ENCODE measurements at regions not wholly inside any gene's neighbourhood (a gene's known extent, or its start where the extent isn't known, plus 50 kb on each side); places are given as distances from the start of the nearest gene placed in this dataset.

DNA sequence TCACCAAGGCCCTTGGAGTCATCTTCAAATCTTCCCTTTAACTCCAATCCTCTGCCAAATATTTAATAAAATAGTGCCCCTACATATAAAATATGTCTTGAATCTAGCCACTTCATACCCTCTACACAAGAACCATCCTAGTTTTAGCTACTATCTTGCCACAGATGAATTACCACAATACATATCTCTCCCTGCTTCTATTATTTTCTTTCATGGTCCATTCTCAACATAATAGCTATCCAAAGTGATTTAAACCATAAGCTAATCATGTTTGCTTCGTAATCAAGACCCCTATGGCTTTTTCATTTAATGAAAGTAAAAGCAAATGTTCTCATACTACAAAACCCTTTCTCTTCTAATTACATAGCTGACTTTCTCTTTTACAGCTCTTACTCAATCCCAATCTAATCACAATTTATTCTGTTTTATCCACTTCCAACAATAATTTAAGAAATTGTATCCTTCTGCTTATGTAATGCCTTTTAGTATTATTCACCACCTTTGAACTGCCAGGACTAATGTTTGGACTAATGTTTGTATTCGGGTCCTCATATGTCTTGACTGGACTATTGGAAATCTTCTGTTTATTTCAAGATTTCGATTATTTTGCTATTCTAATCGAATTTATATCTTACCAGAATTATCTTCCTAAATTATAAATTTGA is 412.0 kb downstream of the SLITRK1 start:
- Histone ChIP-seq H3K4me3 (ENCODE audit: low read depth, low read length) (no peak overlapping the region), H3K36me3 (ENCODE audit: control insufficient read depth in 2 of 2, insufficient read depth in 1 of 2, low read length in 2 of 2) (no peaks in the 10 kb centered on the region), H3K27ac (ENCODE audit: extremely low read depth, low read depth, low read length) (no peak overlapping the region), H3K9me3 (ENCODE audit: control insufficient read depth, insufficient read depth, low read depth, low read length) (no peaks in the 10 kb centered on the region), H3K4me1 (ENCODE audit: control insufficient read depth, insufficient read depth, low read length) (no peaks in the 10 kb centered on the region)
- CTCF ChIA-PET = interaction anchor here (0.6 kb wide), 1 partner anchor 176 kb away, joined by 3 read pairs; no protein-coding TSS in a partner anchor
- no peak for TF ChIP-seq ZBTB11 (tag by site-specific recombination; conservative IDR thresholded peaks at IDR 0.05; ENCODE audit: low read depth)
- no peak for TF ChIP-seq ZNF837 (tag by site-specific recombination; IDR thresholded peaks at IDR 0.05)
- no peak for TF ChIP-seq REST (tag by site-specific recombination; IDR thresholded peaks at IDR 0.05)
- no peak for TF ChIP-seq GFI1B (tag by site-specific recombination; IDR thresholded peaks at IDR 0.05)
- no peak for TF ChIP-seq ZEB2 (tag by site-specific recombination; IDR thresholded peaks at IDR 0.05)
- TF ChIP-seq, protein P1, sequence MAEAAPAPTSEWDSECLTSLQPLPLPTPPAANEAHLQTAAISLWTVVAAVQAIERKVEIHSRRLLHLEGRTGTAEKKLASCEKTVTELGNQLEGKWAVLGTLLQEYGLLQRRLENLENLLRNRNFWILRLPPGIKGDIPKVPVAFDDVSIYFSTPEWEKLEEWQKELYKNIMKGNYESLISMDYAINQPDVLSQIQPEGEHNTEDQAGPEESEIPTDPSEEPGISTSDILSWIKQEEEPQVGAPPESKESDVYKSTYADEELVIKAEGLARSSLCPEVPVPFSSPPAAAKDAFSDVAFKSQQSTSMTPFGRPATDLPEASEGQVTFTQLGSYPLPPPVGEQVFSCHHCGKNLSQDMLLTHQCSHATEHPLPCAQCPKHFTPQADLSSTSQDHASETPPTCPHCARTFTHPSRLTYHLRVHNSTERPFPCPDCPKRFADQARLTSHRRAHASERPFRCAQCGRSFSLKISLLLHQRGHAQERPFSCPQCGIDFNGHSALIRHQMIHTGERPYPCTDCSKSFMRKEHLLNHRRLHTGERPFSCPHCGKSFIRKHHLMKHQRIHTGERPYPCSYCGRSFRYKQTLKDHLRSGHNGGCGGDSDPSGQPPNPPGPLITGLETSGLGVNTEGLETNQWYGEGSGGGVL (tag by site-specific recombination; IDR thresholded peaks at IDR 0.05) = no peak
- TF ChIP-seq, protein P2, sequence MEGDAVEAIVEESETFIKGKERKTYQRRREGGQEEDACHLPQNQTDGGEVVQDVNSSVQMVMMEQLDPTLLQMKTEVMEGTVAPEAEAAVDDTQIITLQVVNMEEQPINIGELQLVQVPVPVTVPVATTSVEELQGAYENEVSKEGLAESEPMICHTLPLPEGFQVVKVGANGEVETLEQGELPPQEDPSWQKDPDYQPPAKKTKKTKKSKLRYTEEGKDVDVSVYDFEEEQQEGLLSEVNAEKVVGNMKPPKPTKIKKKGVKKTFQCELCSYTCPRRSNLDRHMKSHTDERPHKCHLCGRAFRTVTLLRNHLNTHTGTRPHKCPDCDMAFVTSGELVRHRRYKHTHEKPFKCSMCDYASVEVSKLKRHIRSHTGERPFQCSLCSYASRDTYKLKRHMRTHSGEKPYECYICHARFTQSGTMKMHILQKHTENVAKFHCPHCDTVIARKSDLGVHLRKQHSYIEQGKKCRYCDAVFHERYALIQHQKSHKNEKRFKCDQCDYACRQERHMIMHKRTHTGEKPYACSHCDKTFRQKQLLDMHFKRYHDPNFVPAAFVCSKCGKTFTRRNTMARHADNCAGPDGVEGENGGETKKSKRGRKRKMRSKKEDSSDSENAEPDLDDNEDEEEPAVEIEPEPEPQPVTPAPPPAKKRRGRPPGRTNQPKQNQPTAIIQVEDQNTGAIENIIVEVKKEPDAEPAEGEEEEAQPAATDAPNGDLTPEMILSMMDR (tag by site-specific recombination; IDR thresholded peaks at IDR 0.05) = no peak
- TF ChIP-seq ZNF148 (tag by site-specific recombination; IDR thresholded peaks at IDR 0.05; ENCODE audit: borderline replicate concordance) = no peak
- no peak for TF ChIP-seq WT1 (tag by site-specific recombination; IDR thresholded peaks at IDR 0.05)
- TF ChIP-seq ZNF654 (tag by site-specific recombination; IDR thresholded peaks at IDR 0.05; ENCODE audit: low read depth) = no peak
- TF ChIP-seq, protein P3, sequence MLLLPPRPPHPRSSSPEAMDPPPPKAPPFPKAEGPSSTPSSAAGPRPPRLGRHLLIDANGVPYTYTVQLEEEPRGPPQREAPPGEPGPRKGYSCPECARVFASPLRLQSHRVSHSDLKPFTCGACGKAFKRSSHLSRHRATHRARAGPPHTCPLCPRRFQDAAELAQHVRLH (tag by site-specific recombination; IDR thresholded peaks at IDR 0.05) = no peak
- TF ChIP-seq ZNF701 (tag by site-specific recombination; IDR thresholded peaks at IDR 0.05) = no peak
- TF ChIP-seq BCL11B (tag by site-specific recombination; IDR thresholded peaks at IDR 0.05; ENCODE audit: low read depth) = no peak
- TF ChIP-seq ZNF112 (tag by site-specific recombination; IDR thresholded peaks at IDR 0.05) = no peak
- no peak for TF ChIP-seq ZFP3 (tag by site-specific recombination; IDR thresholded peaks at IDR 0.05; ENCODE audit: low read depth)
- no peak for TF ChIP-seq ZNF239 (tag by site-specific recombination; IDR thresholded peaks at IDR 0.05)
- TF ChIP-seq ZSCAN16 (tag by site-specific recombination; IDR thresholded peaks at IDR 0.05) = no peak
- TF ChIP-seq ZNF664 (tag by site-specific recombination; IDR thresholded peaks at IDR 0.05) = no peak
- TF ChIP-seq HIC1 (tag by site-specific recombination; IDR thresholded peaks at IDR 0.05) = no peak
- no peak for TF ChIP-seq HOXC10 (CRISPR knock-in tag; IDR thresholded peaks at IDR 0.05)
- POLR2A ChIA-PET = no interaction called here
